ENCODE measurements at regions not wholly inside any gene's neighbourhood (a gene's known extent, or its start where the extent isn't known, plus 50 kb on each side); places are given as distances from the start of the nearest gene placed in this dataset.

- H3K36me3 ChIP-seq (ENCODE audit: low read depth) = no peaks in the 10 kb centered on the region
- DNase-seq (no peak), ATAC-seq (no peak)
- no peak overlapping the region for H3K4me3 ChIP-seq
- peaks cover 37% of the 10 kb centered on the region for H3K9me3 ChIP-seq
- no peaks in the 10 kb centered on the region for H3K4me1 ChIP-seq (ENCODE audit: low read depth)
- no peak for TF ChIP-seq CTCF (IDR thresholded peaks at IDR 0.05)
- intact Hi-C loops (cut with DNase I, micrococcal nuclease) = no loop called here
These were observed 358.6 kb upstream of the DLGAP1 start for GRCh38 chr18:4813708-4814107.

GRCh38 chr18:4808891-4809290, 353.8 kb upstream of the DLGAP1 start:
- no peak for TF ChIP-seq CTCF (IDR thresholded peaks at IDR 0.05)
- Histone ChIP-seq H3K9me3 (peaks cover 21% of the 10 kb centered on the region), H3K4me3 (no peak overlapping the region), H3K4me1 (ENCODE audit: low read depth) (no peaks in the 10 kb centered on the region), H3K36me3 (ENCODE audit: low read depth) (no peaks in the 10 kb centered on the region)
- intact Hi-C loops (cut with DNase I, micrococcal nuclease) = no loop called here
- DNase-seq = no peak
- ATAC-seq = no peak

- intact Hi-C loops (cut with DNase I, micrococcal nuclease) = no loop called here
- Histone ChIP-seq H3K4me3 (no peak overlapping the region), H3K4me1 (ENCODE audit: low read depth) (no peaks in the 10 kb centered on the region), H3K36me3 (ENCODE audit: low read depth) (no peaks in the 10 kb centered on the region), H3K9me3 (peaks cover 22% of the 10 kb centered on the region)
- DNase-seq (no peak), ATAC-seq (no peak)
- TF ChIP-seq CTCF (IDR thresholded peaks at IDR 0.05) = no peak
These were observed 352.6 kb upstream of the DLGAP1 start for GRCh38 chr18:4807604-4808293.

GRCh38 chr18:4806331-4806730, 351.2 kb upstream of the DLGAP1 start:
- Histone ChIP-seq H3K4me3 (no peak overlapping the region), H3K4me1 (ENCODE audit: low read depth) (no peaks in the 10 kb centered on the region), H3K9me3 (peaks cover 30% of the 10 kb centered on the region), H3K36me3 (ENCODE audit: low read depth) (no peaks in the 10 kb centered on the region)
- no peak for DNase-seq
- no peak for ATAC-seq
- intact Hi-C loops (cut with DNase I, micrococcal nuclease) = no loop called here
- no peak for TF ChIP-seq CTCF (IDR thresholded peaks at IDR 0.05)

- intact Hi-C loops (cut with DNase I, micrococcal nuclease) = no loop called here
- Histone ChIP-seq H3K4me3 (no peak overlapping the region), H3K4me1 (ENCODE audit: low read depth) (no peaks in the 10 kb centered on the region), H3K36me3 (ENCODE audit: low read depth) (no peaks in the 10 kb centered on the region), H3K9me3 (peaks cover 41% of the 10 kb centered on the region)
- no peak for TF ChIP-seq CTCF (IDR thresholded peaks at IDR 0.05)
- DNase-seq (no peak), ATAC-seq (no peak)
These were observed 347.2 kb upstream of the DLGAP1 start for GRCh38 chr18:4802296-4802695.

GRCh38 chr18:4801151-4801550, 346.0 kb upstream of the DLGAP1 start:
- TF ChIP-seq CTCF (IDR thresholded peaks at IDR 0.05) = no peak
- H3K4me1 ChIP-seq (ENCODE audit: low read depth) = no peaks in the 10 kb centered on the region
- H3K9me3 ChIP-seq = peaks cover 40% of the 10 kb centered on the region
- no peak for DNase-seq
- no peak for ATAC-seq
- H3K4me3 ChIP-seq = no peak overlapping the region
- intact Hi-C loops (cut with DNase I, micrococcal nuclease) = no loop called here
- no peaks in the 10 kb centered on the region for H3K36me3 ChIP-seq (ENCODE audit: low read depth)
